Esophagus squamous epithelium (tissue), 4 donors: ENCODE measurements at regions not wholly inside any gene's neighbourhood (a gene's known extent, or its start where the extent isn't known, plus 50 kb on each side); places are given as distances from the start of the nearest gene placed in this dataset.

Source experiments
- CTCF ChIP-seq, 6 experiments: fragments of 450-650 bp in 4 of 6; fragments of 200-600 bp in 2 of 6; sonication (generic) in 2 of 6; IDR thresholded peaks; one replicate each; pipeline ENCODE4 v1.5.1; 2016 to 2019; ENCODE audit warnings: antibody characterized with exemption in 6 of 6, mild to moderate bottlenecking in 4 of 6, moderate library complexity in 4 of 6
- POLR2A ChIP-seq, 4 donors: fragments of 450-650 bp; IDR thresholded peaks; one replicate each; pipeline ENCODE4 v1.6.1; 2017; ENCODE audit warnings: antibody characterized with exemption in 4 of 4, mild to moderate bottlenecking in 4 of 4, moderate library complexity in 3 of 4

DNA sequence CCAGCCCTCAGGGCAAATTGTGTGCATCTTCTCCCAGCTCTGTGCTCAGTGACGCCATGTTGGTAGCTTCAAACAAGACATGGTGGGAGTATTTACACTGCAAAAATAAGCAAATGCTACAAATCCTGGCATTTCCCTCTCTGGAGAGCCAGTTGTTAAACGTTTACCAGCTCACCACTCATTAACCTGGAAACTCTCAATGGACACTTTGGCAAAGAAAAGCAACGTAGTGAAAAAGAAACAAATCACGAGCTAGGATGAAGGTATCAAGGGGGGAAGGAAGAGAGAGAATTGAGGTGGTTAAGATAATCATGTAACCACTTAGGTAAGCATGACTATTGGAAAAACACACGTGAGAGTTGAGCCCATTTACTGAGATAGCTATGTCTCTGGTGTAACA is 72.5 kb downstream of the MRPS30 start:
- no peak for TF ChIP-seq POLR2A (IDR thresholded peaks at IDR 0.05)
- no peak for TF ChIP-seq CTCF (IDR thresholded peaks at IDR 0.05)
